SK-N-SH treated with all-trans-retinoic acid at 6 μM for 48 hours (cell line): ENCODE measurements at regions not wholly inside any gene's neighbourhood (a gene's known extent, or its start where the extent isn't known, plus 50 kb on each side); places are given as distances from the start of the nearest gene placed in this dataset.

Source experiments
- POU6F1 ChIP-seq: fragments of 250-450 bp; sonication (Bioruptor Pico); IDR thresholded peaks from 2 replicates; pipeline ENCODE4 v1.8.0; 2021; ENCODE audit warnings: low read depth, mild to moderate bottlenecking, moderate library complexity, borderline replicate concordance
- PPARA ChIP-seq: fragments of 250-450 bp; sonication (Bioruptor Pico); IDR thresholded peaks from 2 replicates; pipeline ENCODE4 v1.5.0; 2020; ENCODE audit warnings: mild to moderate bottlenecking, borderline replicate concordance
- TSHZ2 ChIP-seq: fragments of 250-450 bp; sonication (Bioruptor Pico); IDR thresholded peaks from 2 replicates; pipeline ENCODE4 v1.5.0; 2020; ENCODE audit warnings: mild to moderate bottlenecking, moderate library complexity
- ZC3H10 ChIP-seq: fragments of 250-450 bp; sonication (Bioruptor Pico); IDR thresholded peaks from 2 replicates; pipeline ENCODE4 v1.5.1; 2021; ENCODE audit warnings: mild to moderate bottlenecking, moderate library complexity
- ZFP30 ChIP-seq: fragments of 450-650 bp; formaldehyde crosslinking; IDR thresholded peaks from 2 replicates; pipeline ENCODE4 v1.5.0; 2022; ENCODE audit warnings: mild to moderate bottlenecking, moderate library complexity

GRCh38 chr1:37265156-37265555, 209.2 kb upstream of the ZC3H12A start:
- TF ChIP-seq ZFP30 (CRISPR knock-in tag): no peak
- no peak for TF ChIP-seq TSHZ2 (CRISPR knock-in tag)
- no peak for TF ChIP-seq PPARA (CRISPR knock-in tag)
- TF ChIP-seq ZC3H10 (CRISPR knock-in tag): no peak
- no peak for TF ChIP-seq POU6F1 (CRISPR knock-in tag)
